OCI-LY7 (cell line): ENCODE measurements at regions not wholly inside any gene's neighbourhood (a gene's known extent, or its start where the extent isn't known, plus 50 kb on each side); places are given as distances from the start of the nearest gene placed in this dataset.
"Not testable (repeated sequence)": the region's sequence is repeated elsewhere in the genome, so short reads cannot be mapped to it uniquely, and the experiment has no call there.

Source experiments
- BruUV-seq: library from RNA; stranded (reverse); fragments of 400-500 nt; replicated peaks from 2 replicates; lab custom pipeline; 2021; lab: Mats Ljungman, UMichigan
- CTCF ChIA-PET: fragments of 300-600 bp; sonication (Branson Sonifier 250); formaldehyde crosslinking; loops from one replicate; lab custom pipeline; 2022; ENCODE audit warnings: antibody characterized with exemption; ENCODE audit not compliant: unreplicated experiment; lab: Charles Lee
- POLR2A ChIA-PET: fragments of 300-600 bp; sonication (Branson Sonifier 250); formaldehyde crosslinking; loops from one replicate; lab custom pipeline; 2022; ENCODE audit warnings: antibody characterized with exemption; lab: Charles Lee
- DNase-seq: peaks from one replicate; pipeline ENCODE4 v3.0.0-alpha.2; 2015; ENCODE audit warnings: low spot score
- H2AFZ ChIP-seq: fragments of 200-600 bp; sonication (generic), shearing (Covaris generic); 2 replicates; pipeline ENCODE4 v1.6.1; 2014; ENCODE audit warnings: mild to moderate bottlenecking, antibody characterized with exemption, low read length, moderate library complexity
- H3K27ac ChIP-seq: fragments of 200-600 bp; sonication (generic); 2 replicates; pipeline ENCODE4 v1.5.1; 2014; ENCODE audit warnings: mixed run types, low read depth, mild to moderate bottlenecking, moderate library complexity, low read length, inconsistent platforms; ENCODE audit not compliant: poor library complexity, severe bottlenecking
- H3K36me3 ChIP-seq: fragments of 200-600 bp; sonication (generic); 2 replicates; pipeline ENCODE4 v1.6.1; 2014; ENCODE audit warnings: mild to moderate bottlenecking, antibody characterized with exemption, low read length, moderate library complexity, mixed read lengths; ENCODE audit not compliant: insufficient read depth
- H3K4me1 ChIP-seq: fragments of 200-600 bp; sonication (generic); 2 replicates; pipeline ENCODE4 v1.5.1; 2014; ENCODE audit warnings: mild to moderate bottlenecking, low read length; ENCODE audit not compliant: insufficient read depth, poor library complexity, severe bottlenecking
- H3K4me2 ChIP-seq: fragments of 200-600 bp; sonication (generic); 2 replicates; pipeline ENCODE4 v1.6.1; 2014; ENCODE audit warnings: mild to moderate bottlenecking, low read length
- H3K4me3 ChIP-seq: fragments of 200-600 bp; sonication (generic); 2 replicates; pipeline ENCODE4 v1.5.1; 2014; ENCODE audit warnings: mild to moderate bottlenecking, low read depth, low read length; ENCODE audit not compliant: poor library complexity, severe bottlenecking
- H3K79me2 ChIP-seq: fragments of 200-600 bp; sonication (generic); 2 replicates; pipeline ENCODE4 v1.6.1; 2016; ENCODE audit warnings: low read depth, mild to moderate bottlenecking, low read length, moderate library complexity, mixed read lengths; ENCODE audit not compliant: insufficient read depth
- H3K9me2 ChIP-seq: fragments of 200-600 bp; sonication (generic); 2 replicates; pipeline ENCODE4 v1.6.1; 2016; ENCODE audit warnings: mild to moderate bottlenecking, low read length, mixed read lengths; ENCODE audit not compliant: insufficient read depth
- H3K9me3 ChIP-seq: fragments of 200-600 bp; sonication (generic); 2 replicates; pipeline ENCODE4 v1.6.1; 2014; ENCODE audit warnings: mild to moderate bottlenecking, mixed run types, low read length, mixed read lengths
- H4K20me1 ChIP-seq: fragments of 200-600 bp; sonication (generic); 2 replicates; pipeline ENCODE4 v1.6.1; 2014; ENCODE audit warnings: mild to moderate bottlenecking, antibody characterized with exemption, low read length, moderate library complexity, mixed read lengths; ENCODE audit not compliant: insufficient read depth
- EZH2phosphoT487 ChIP-seq: fragments of 200-600 bp; sonication (generic); IDR thresholded peaks from 2 replicates; pipeline ENCODE4 v1.6.1; 2018; ENCODE audit warnings: low read depth, borderline replicate concordance, mild to moderate bottlenecking, mixed run types, antibody characterized with exemption, low read length, moderate library complexity, mixed read lengths
- intact Hi-C: fragments of 100-400 bp; cut with micrococcal nuclease; formaldehyde crosslinking; loops from one replicate; pipeline ENCODE4 v1.10.0; 2022; ENCODE audit not compliant: unreplicated experiment
- TF ChIP-seq, protein P1 (sequence below): fragments of 200-600 bp; sonication (generic); conservative IDR thresholded peaks from 2 replicates; pipeline ENCODE4 v1.5.1; 2014; ENCODE audit warnings: mild to moderate bottlenecking, antibody characterized with exemption, low read length, moderate library complexity, mixed read lengths

- H3K4me1 ChIP-seq: no peaks in the 10 kb centered on the region
- TF ChIP-seq, protein P1, sequence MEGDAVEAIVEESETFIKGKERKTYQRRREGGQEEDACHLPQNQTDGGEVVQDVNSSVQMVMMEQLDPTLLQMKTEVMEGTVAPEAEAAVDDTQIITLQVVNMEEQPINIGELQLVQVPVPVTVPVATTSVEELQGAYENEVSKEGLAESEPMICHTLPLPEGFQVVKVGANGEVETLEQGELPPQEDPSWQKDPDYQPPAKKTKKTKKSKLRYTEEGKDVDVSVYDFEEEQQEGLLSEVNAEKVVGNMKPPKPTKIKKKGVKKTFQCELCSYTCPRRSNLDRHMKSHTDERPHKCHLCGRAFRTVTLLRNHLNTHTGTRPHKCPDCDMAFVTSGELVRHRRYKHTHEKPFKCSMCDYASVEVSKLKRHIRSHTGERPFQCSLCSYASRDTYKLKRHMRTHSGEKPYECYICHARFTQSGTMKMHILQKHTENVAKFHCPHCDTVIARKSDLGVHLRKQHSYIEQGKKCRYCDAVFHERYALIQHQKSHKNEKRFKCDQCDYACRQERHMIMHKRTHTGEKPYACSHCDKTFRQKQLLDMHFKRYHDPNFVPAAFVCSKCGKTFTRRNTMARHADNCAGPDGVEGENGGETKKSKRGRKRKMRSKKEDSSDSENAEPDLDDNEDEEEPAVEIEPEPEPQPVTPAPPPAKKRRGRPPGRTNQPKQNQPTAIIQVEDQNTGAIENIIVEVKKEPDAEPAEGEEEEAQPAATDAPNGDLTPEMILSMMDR: no peak
- no peaks in the 10 kb centered on the region for H3K9me3 ChIP-seq
- no peak overlapping the region for H2AFZ ChIP-seq
- H3K9me2 ChIP-seq: no peaks in the 10 kb centered on the region
- ChIA-PET POLR2A (interaction anchor here (0.7 kb wide), 1 partner anchor 112 kb away, joined by 3 read pairs; no protein-coding TSS in a partner anchor), CTCF (no interaction called here)
- no peaks in the 10 kb centered on the region for H4K20me1 ChIP-seq
- H3K4me3 ChIP-seq: no peak overlapping the region
- H3K36me3 ChIP-seq: no peaks in the 10 kb centered on the region
- no peak overlapping the region for H3K4me2 ChIP-seq
- no peaks in the 10 kb centered on the region for H3K79me2 ChIP-seq
- no TSS peak for BruUV-seq
- no peak for DNase-seq
- no peak overlapping the region for H3K27ac ChIP-seq
- intact Hi-C loops: no loop called here
Observed at GRCh38 chr7:119944601-119944972, 328.4 kb upstream of the KCND2 start.

- no peak for TF ChIP-seq EZH2phosphoT487
- TF ChIP-seq, protein P1: no peak
- Histone ChIP-seq H2AFZ (no peak overlapping the region), H3K27ac (no peak overlapping the region), H3K4me1 (no peaks in the 10 kb centered on the region), H3K9me3 (no peaks in the 10 kb centered on the region), H3K4me3 (no peak overlapping the region), H3K9me2 (no peaks in the 10 kb centered on the region), H3K79me2 (no peaks in the 10 kb centered on the region), H3K4me2 (no peak overlapping the region), H3K36me3 (no peaks in the 10 kb centered on the region), H4K20me1 (no peaks in the 10 kb centered on the region)
- no peak for DNase-seq
- intact Hi-C loops: no loop called here
- ChIA-PET POLR2A (no interaction called here), CTCF (no interaction called here)
- BruUV-seq: no TSS peak
Observed at GRCh38 chr7:119945822-119946221, 327.2 kb upstream of the KCND2 start.

DNA sequence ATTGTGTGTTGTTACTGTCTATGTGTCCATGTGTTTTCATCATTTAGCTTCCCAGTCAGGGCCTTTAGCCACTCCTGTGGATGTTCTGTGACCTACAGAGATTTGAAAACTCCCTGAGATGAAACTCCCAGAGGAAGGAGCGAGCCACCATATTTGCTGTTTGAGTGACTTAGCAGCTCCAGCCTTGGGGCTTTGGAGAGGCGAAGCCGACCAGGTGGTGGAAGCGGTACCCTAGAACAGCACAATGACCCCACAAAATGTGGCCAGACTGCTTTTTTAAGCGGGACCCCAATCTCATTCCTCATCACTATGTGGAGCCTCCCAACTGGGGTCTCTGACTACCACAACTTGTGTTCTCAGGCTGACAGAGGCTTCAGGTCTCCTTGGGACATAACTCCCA, 323.9 kb upstream of the KCND2 start:
- Histone ChIP-seq H3K79me2 (no peaks in the 10 kb centered on the region), H3K9me3 (no peaks in the 10 kb centered on the region), H3K4me3 (no peak overlapping the region), H3K27ac (no peak overlapping the region), H2AFZ (no peak overlapping the region), H3K4me2 (no peak overlapping the region), H3K36me3 (no peaks in the 10 kb centered on the region), H3K4me1 (no peaks in the 10 kb centered on the region), H3K9me2 (no peaks in the 10 kb centered on the region), H4K20me1 (no peaks in the 10 kb centered on the region)
- POLR2A ChIA-PET: interaction anchor here (0.6 kb wide), 1 partner anchor 50 kb away, joined by 3 read pairs; no protein-coding TSS in a partner anchor
- TF ChIP-seq, protein P1: no peak
- TF ChIP-seq EZH2phosphoT487: no peak
- intact Hi-C loops: no loop called here
- no peak for DNase-seq
- CTCF ChIA-PET: no interaction called here
- no TSS peak for BruUV-seq

DNA sequence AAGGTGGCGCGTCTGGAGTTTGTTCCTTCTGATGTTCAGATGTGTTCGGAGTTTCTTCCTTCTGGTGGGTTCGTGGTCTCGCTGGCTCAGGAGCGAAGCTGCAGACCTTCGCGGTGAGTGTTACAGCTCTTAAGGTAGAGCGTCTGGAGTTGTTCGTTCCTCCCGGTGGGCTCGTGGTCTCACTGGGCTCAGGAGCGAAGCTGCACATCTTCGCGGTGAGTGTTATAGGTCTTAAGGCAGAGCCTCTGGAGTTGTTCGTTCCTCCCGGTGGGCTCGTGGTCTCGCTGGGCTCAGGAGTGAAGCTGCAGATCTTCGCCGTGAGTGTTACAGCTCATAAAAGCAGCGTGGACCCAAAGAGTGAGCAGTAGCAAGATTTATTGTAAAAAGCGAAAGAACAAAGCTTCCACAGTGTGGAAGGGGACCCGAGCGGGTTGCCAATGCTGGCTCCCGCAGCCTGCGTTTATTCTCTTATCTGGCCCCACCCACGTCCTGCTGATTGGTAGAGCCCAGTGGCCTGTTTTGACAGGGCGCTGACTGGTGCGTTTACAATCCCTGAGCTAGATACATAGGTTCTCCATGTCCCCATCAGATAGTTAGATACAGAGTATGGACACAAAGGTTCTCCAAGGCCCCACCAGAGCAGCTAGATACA, 322.5 kb upstream of the KCND2 start:
- H3K4me1 ChIP-seq, H3K36me3 ChIP-seq, H2AFZ ChIP-seq, H3K79me2 ChIP-seq, intact Hi-C loops, H3K9me2 ChIP-seq, BruUV-seq, POLR2A ChIA-PET, H3K27ac ChIP-seq, H3K4me3 ChIP-seq, H3K9me3 ChIP-seq, H4K20me1 ChIP-seq, DNase-seq, CTCF ChIA-PET, H3K4me2 ChIP-seq: not testable (repeated sequence)
